Stimulated activated CD4-positive, alpha-beta T cell treated with anti-CD3 and anti-CD28 coated beads, Interleukin-15, amount 100 ng/mL, for 48 hours (primary cell): ENCODE measurements at regions not wholly inside any gene's neighbourhood (a gene's known extent, or its start where the extent isn't known, plus 50 kb on each side); places are given as distances from the start of the nearest gene placed in this dataset.
"Not testable (repeated sequence)": the region's sequence is repeated elsewhere in the genome, so short reads cannot be mapped to it uniquely, and the experiment has no call there.

Experiments used
- DNase-seq, 2 donors: peaks; one replicate each; pipeline ENCODE4 v3.0.0-alpha.2; 2020; ENCODE audit warnings: low read depth in 2 of 2

GRCh38 chr11:24247846-24248245 is 249.0 kb upstream of the LUZP2 start:
- DNase-seq: no peak

GRCh38 chr11:24249921-24250320 is 246.9 kb upstream of the LUZP2 start:
- no peak for DNase-seq

GRCh38 chr11:24253237-24253760 is 243.6 kb upstream of the LUZP2 start:
- DNase-seq: no peak

GRCh38 chr11:24264868-24265267 is 232.0 kb upstream of the LUZP2 start:
- no peak for DNase-seq

GRCh38 chr11:24267014-24267413 is 229.8 kb upstream of the LUZP2 start:
- no peak for DNase-seq

GRCh38 chr11:24271798-24272197 is 225.1 kb upstream of the LUZP2 start:
- DNase-seq: no peak

- not testable (repeated sequence) for DNase-seq
These were observed 222.6 kb upstream of the LUZP2 start for GRCh38 chr11:24274214-24274781.

GRCh38 chr11:24286238-24286637 is 210.6 kb upstream of the LUZP2 start:
- DNase-seq: no peak

- DNase-seq: no peak
These were observed 207.6 kb upstream of the LUZP2 start for GRCh38 chr11:24289301-24289700.

- no peak for DNase-seq
These were observed 202.9 kb upstream of the LUZP2 start for GRCh38 chr11:24293964-24294363.

- DNase-seq: no peak
These were observed 201.5 kb upstream of the LUZP2 start for GRCh38 chr11:24295360-24295759.

GRCh38 chr11:24297461-24297860 is 199.4 kb upstream of the LUZP2 start:
- DNase-seq: no peak

- no peak for DNase-seq
These were observed 198.7 kb upstream of the LUZP2 start for GRCh38 chr11:24298146-24298545.

GRCh38 chr11:24311974-24312373 is 184.9 kb upstream of the LUZP2 start:
- DNase-seq: no peak

- DNase-seq: no peak
These were observed 184.2 kb upstream of the LUZP2 start for GRCh38 chr11:24312464-24313238.

GRCh38 chr11:24321229-24321628 is 175.6 kb upstream of the LUZP2 start:
- DNase-seq: no peak

GRCh38 chr11:24324211-24324610 is 172.6 kb upstream of the LUZP2 start:
- DNase-seq: no peak

- DNase-seq: no peak
These were observed 152.6 kb upstream of the LUZP2 start for GRCh38 chr11:24344222-24344621.

GRCh38 chr11:24348908-24349307 is 147.9 kb upstream of the LUZP2 start:
- DNase-seq: no peak

GRCh38 chr11:24351179-24351578 is 145.7 kb upstream of the LUZP2 start:
- DNase-seq: no peak

GRCh38 chr11:24356501-24356900 is 140.4 kb upstream of the LUZP2 start:
- DNase-seq: no peak

GRCh38 chr11:24357620-24358410 is 139.0 kb upstream of the LUZP2 start:
- no peak for DNase-seq

GRCh38 chr11:24372491-24372890 is 124.4 kb upstream of the LUZP2 start:
- no peak for DNase-seq
